ENCODE measurements at regions not wholly inside any gene's neighbourhood (a gene's known extent, or its start where the extent isn't known, plus 50 kb on each side); places are given as distances from the start of the nearest gene placed in this dataset.

DNA sequence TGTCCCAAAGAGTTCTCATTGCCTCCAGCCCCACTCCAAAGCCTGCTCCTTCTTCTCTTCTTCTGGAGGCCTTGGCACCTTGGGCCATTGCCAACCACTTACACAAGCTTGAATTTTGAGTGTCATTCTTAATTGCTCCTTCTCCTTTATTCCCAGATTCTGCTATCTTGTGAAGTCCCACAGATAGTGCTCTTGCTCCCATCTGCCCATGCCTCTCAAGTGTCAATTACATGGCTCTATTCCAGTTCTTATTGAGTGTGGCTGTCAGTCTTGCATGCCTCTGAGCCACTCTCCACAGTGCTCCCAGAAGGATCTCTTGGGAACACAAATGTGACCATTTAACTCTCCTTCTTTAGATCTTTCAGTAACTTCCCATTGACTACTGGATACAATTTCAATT lies 117.3 kb upstream of the SFRP2 start:
- TF ChIP-seq, protein P1, sequence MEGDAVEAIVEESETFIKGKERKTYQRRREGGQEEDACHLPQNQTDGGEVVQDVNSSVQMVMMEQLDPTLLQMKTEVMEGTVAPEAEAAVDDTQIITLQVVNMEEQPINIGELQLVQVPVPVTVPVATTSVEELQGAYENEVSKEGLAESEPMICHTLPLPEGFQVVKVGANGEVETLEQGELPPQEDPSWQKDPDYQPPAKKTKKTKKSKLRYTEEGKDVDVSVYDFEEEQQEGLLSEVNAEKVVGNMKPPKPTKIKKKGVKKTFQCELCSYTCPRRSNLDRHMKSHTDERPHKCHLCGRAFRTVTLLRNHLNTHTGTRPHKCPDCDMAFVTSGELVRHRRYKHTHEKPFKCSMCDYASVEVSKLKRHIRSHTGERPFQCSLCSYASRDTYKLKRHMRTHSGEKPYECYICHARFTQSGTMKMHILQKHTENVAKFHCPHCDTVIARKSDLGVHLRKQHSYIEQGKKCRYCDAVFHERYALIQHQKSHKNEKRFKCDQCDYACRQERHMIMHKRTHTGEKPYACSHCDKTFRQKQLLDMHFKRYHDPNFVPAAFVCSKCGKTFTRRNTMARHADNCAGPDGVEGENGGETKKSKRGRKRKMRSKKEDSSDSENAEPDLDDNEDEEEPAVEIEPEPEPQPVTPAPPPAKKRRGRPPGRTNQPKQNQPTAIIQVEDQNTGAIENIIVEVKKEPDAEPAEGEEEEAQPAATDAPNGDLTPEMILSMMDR (IDR thresholded peaks at IDR 0.05; ENCODE audit: borderline replicate concordance, insufficient read depth, low read depth, low read length), result no peak
- no peak overlapping the region for H3K4me3 ChIP-seq (ENCODE audit: low read depth, low read length)

DNA sequence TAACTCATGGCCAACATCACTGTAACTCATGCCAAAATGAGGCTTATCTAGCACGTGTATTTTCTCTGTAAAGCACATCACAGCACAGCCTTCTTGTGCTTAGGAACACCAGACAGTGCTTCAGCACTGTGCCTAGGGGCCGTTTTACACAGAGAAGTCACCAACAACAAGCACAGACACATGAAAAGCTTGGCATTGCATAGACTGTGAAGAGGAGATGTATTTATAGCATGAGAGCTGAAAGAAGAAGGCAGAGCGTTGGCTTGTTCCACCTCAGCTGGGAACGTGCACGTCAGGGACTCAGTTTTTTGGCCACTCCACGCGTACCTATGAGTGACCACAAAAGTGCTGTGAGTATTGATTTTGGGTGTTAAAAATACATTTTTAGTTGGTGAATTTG lies 116.3 kb upstream of the SFRP2 start:
- no peak overlapping the region for H3K4me3 ChIP-seq (ENCODE audit: low read depth, low read length)

DNA sequence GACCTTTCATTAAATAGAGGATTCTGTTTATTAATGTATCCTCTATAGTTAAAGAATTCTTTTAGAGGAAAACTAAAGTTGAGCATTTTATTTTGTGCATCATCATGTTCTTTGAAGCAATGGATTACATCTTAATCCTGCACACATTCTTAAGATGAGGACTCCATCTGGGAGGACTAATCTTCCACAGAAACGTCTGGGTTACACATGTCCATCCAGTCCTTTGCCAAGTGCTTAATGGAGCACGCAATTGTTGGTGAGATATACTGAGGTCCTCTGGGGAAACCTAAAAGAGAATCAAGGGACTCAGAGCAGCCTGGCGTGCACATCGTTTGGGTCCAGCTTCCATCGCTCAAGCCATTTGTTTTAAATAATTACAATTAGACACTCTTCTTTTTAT lies 115.1 kb upstream of the SFRP2 start:
- TF ChIP-seq, protein P1 (IDR thresholded peaks at IDR 0.05; ENCODE audit: borderline replicate concordance, insufficient read depth, low read depth, low read length), result no peak
- H3K4me3 ChIP-seq (ENCODE audit: low read depth, low read length), result no peak overlapping the region

More for the DNA sequence above, 116.3 kb upstream of the SFRP2 start:
- TF ChIP-seq, protein P1 (IDR thresholded peaks at IDR 0.05; ENCODE audit: borderline replicate concordance, insufficient read depth, low read depth, low read length), result no peak

DNA sequence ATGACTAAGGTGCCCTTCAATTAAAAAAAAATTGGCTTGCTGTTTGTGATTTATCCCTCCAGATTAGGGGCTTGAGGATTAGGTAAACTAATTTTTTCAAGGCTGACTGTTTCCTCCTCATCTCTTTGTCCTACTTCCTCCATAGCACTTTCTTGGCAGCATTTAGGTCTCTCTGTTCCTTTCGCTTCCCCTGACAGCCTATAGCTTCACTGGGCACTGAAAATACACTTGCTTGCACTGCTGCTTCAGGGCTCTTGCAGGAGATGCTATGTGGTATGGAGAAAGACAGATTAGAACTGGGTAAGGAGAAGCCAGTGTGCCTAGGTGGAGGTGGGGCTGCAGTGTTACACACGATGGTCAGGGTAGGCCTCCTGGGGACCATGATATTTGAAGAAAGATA lies 112.3 kb upstream of the SFRP2 start:
- H3K4me3 ChIP-seq (ENCODE audit: low read depth, low read length), result no peak overlapping the region
- TF ChIP-seq, protein P1 (IDR thresholded peaks at IDR 0.05; ENCODE audit: borderline replicate concordance, insufficient read depth, low read depth, low read length), result no peak

DNA sequence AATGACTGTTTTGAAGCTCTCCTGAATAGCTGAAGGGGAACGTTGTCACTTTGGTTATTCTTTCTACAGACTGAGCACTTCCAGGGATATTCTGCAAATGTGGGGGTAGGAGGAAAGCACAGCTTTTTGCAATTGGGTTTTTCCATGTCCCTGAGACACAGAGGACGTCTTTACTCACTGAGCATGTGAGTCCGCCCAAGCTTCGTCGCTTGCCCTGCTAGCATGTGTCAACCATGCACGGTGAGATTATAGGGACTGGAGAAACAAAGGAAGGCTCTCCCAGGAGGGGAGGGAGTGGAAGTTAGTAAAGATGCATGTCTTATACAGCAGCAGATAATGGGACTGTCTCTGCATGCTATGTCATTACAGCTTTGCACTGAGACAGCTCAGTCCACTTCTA lies 111.5 kb upstream of the SFRP2 start:
- TF ChIP-seq, protein P1 (IDR thresholded peaks at IDR 0.05; ENCODE audit: borderline replicate concordance, insufficient read depth, low read depth, low read length), result no peak
- no peak overlapping the region for H3K4me3 ChIP-seq (ENCODE audit: low read depth, low read length)

DNA sequence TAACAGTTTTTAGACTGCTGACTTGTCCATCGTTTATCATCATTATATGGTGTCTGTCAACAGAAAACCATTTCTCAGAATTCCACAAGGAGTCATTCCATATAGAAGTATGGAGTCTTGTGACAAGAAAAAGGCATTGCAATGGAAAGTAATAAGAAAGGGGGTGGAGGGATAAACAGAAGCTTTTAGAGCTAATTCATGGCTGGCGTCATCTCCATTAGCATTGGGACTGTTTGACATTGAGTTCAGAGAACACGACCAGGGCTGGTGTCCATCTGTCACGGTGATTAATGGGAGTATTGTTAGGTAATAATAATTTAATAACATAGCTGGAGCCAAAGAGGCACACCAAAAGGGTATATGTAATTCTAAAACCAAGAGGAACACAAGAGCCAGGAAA lies 101.9 kb upstream of the SFRP2 start:
- H3K4me3 ChIP-seq (ENCODE audit: low read depth, low read length), result no peak overlapping the region
- TF ChIP-seq, protein P1 (IDR thresholded peaks at IDR 0.05; ENCODE audit: borderline replicate concordance, insufficient read depth, low read depth, low read length), result no peak

DNA sequence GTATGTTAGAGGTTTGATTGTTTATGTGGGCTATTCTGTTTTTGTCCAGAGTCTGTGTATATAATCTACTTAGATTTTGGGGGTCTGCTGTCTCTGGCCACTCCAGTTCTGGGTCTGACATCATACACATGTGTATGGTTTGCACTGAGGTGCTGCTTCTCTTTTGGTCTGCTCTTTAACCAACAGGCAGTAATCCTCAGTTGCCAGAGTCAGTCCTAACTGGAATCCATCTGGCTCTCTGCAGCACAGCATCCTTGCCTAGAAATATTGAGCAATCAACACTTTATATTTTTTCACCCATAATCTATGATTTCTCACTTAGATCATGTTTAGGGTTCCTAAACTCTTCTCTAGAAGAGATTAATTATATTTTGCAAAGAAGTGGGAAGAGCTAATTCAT lies 98.3 kb upstream of the SFRP2 start:
- no peak overlapping the region for H3K4me3 ChIP-seq (ENCODE audit: low read depth, low read length)
- TF ChIP-seq, protein P1 (IDR thresholded peaks at IDR 0.05; ENCODE audit: borderline replicate concordance, insufficient read depth, low read depth, low read length), result no peak

Data from GM12875 (cell line).